H1 (cell line): ENCODE measurements at regions not wholly inside any gene's neighbourhood (a gene's known extent, or its start where the extent isn't known, plus 50 kb on each side); places are given as distances from the start of the nearest gene placed in this dataset.

Experiments
- ATF2 ChIP-seq: IDR thresholded peaks from 2 replicates; pipeline ENCODE4 v1.6.1; 2012; ENCODE audit warnings: low read length, inconsistent platforms
- HDAC6 ChIP-seq: IDR thresholded peaks from one replicate; pipeline ENCODE4 v1.7.1; 2012; ENCODE audit warnings: low read depth, mild to moderate bottlenecking, inconsistent platforms, low read length, moderate library complexity
- SAP30 ChIP-seq: fragments of 300-600 bp; sonication (generic); IDR thresholded peaks from 2 replicates; pipeline ENCODE4 v1.7.1; 2012; ENCODE audit warnings: low read length, moderate library complexity, mild to moderate bottlenecking, inconsistent platforms; ENCODE audit not compliant: insufficient read depth, insufficient replicate concordance
- TAF7 ChIP-seq: optimal IDR thresholded peaks from 2 replicates; pipeline ENCODE3; 2011; ENCODE audit warnings: low read depth, mild to moderate bottlenecking, inconsistent platforms, low read length, moderate library complexity, borderline replicate concordance

DNA sequence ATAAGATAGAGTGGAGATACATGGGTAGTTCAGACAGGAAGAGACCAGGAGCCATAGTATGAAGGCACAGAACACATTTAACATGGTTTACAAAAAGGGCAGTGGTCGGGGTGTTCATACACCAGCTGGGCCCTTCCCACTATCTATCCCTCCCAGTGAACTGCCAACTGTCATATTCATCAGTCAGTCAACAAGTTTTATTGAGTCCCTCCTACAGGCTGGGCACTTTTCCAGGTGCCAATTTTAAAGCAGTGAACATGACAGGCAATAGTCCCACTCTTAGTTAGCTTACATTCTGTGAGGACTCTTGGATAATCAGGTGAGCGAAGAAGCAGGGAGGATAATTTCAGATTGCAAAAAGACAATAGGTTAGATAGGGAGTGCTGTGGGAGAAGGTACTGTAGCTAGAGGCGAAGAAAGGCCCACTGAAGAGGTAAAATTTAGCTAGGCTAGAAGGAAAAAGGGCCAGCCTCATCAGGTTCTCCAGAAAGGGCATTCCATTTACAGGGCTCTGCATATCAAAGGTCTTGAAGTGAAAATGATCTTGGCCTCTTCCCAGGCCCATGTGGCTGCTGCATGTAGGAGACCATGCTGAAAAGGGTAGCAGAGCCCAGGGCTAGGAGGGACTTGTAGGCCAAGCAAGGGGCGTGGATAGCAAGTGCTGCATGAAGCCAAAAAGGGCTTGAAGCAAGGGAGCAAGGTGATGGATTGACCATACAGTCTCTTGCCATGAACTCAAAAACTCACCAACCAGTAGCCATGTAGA, 274.7 kb upstream of the SNX7 start (continued):
- TF ChIP-seq ATF2 = no peak
- no peak for TF ChIP-seq TAF7
- TF ChIP-seq HDAC6 = no peak
- TF ChIP-seq SAP30 = no peak
